HEK293 (cell line): ENCODE measurements at regions not wholly inside any gene's neighbourhood (a gene's known extent, or its start where the extent isn't known, plus 50 kb on each side); places are given as distances from the start of the nearest gene placed in this dataset.

ENCODE experiments used
- CTCF ChIA-PET: fragments of 350-600 bp; formaldehyde crosslinking; extraction: SDS; loops from one replicate; lab custom pipeline; 2021; ENCODE audit warnings: antibody characterized with exemption; lab: Yijun Ruan, JAX
- POLR2A ChIA-PET: fragments of 300-600 bp; formaldehyde crosslinking; extraction: SDS; loops from one replicate; lab custom pipeline; 2020; ENCODE audit warnings: antibody characterized with exemption, inconsistent platforms; lab: Yijun Ruan, JAX
- H3K27ac ChIP-seq: fragments of 200-500 bp; sonication (Bioruptor generic); 2 replicates; pipeline ENCODE4 v1.5.1; 2014; ENCODE audit warnings: low read depth, low read length, control low read depth, inconsistent platforms; ENCODE audit errors: extremely low read depth
- H3K36me3 ChIP-seq, 2 experiments: fragments of 200-500 bp in 1 of 2; sonication (Bioruptor generic) in 1 of 2; 1 replicate in 1 of 2; 2 replicates in 1 of 2; pipeline ENCODE4 v1.5.1; 2014 to 2017; ENCODE audit warnings: inconsistent platforms in 2 of 2, low read length in 2 of 2; ENCODE audit not compliant: control insufficient read depth in 2 of 2, insufficient read depth in 1 of 2
- H3K4me1 ChIP-seq: fragments of 200-500 bp; sonication (Bioruptor generic); 2 replicates; pipeline ENCODE4 v1.5.1; 2014; ENCODE audit warnings: mild to moderate bottlenecking, low read length, inconsistent platforms; ENCODE audit not compliant: control insufficient read depth, insufficient read depth
- H3K4me3 ChIP-seq: 2 replicates; pipeline ENCODE4 v1.5.1; 2011; ENCODE audit warnings: low read depth, mild to moderate bottlenecking, control low read depth, low read length, moderate library complexity
- H3K9me3 ChIP-seq: fragments of 200-500 bp; sonication (Bioruptor generic); 2 replicates; pipeline ENCODE4 v1.5.1; 2014; ENCODE audit warnings: low read depth, low read length, inconsistent platforms; ENCODE audit not compliant: control insufficient read depth, insufficient read depth
- GLI4 ChIP-seq: fragments of 450-650 bp; formaldehyde crosslinking; IDR thresholded peaks from 2 replicates; pipeline ENCODE4 v1.5.1; 2016; ENCODE audit warnings: missing biosample characterization, missing genetic modification characterization
- IKZF3 ChIP-seq: fragments of 450-650 bp; IDR thresholded peaks from 2 replicates; pipeline ENCODE4 v1.5.0; 2018; ENCODE audit warnings: missing biosample characterization, mild to moderate bottlenecking, missing genetic modification characterization, moderate library complexity
- KLF10 ChIP-seq: fragments of 450-650 bp; IDR thresholded peaks from 2 replicates; pipeline ENCODE4 v1.5.1; 2018; ENCODE audit warnings: missing biosample characterization, mild to moderate bottlenecking, missing genetic modification characterization
- OSR2 ChIP-seq: fragments of 450-650 bp; formaldehyde crosslinking; IDR thresholded peaks from 2 replicates; pipeline ENCODE4 v1.5.1; 2016; ENCODE audit warnings: missing biosample characterization, missing genetic modification characterization
- PRDM10 ChIP-seq: fragments of 450-650 bp; formaldehyde crosslinking; IDR thresholded peaks from 2 replicates; pipeline ENCODE4 v1.5.1; 2016; ENCODE audit warnings: missing biosample characterization, missing genetic modification characterization
- PRDM4 ChIP-seq: fragments of 450-650 bp; formaldehyde crosslinking; IDR thresholded peaks from 2 replicates; pipeline ENCODE4 v1.5.1; 2017; ENCODE audit warnings: missing biosample characterization, missing genetic modification characterization
- SP7 ChIP-seq: fragments of 450-650 bp; formaldehyde crosslinking; IDR thresholded peaks from 2 replicates; pipeline ENCODE4 v1.5.1; 2016; ENCODE audit warnings: missing biosample characterization, missing genetic modification characterization
- ZFP37 ChIP-seq: fragments of 450-650 bp; formaldehyde crosslinking; IDR thresholded peaks from 2 replicates; pipeline ENCODE4 v1.5.1; 2016; ENCODE audit warnings: missing biosample characterization, missing genetic modification characterization
- ZNF132 ChIP-seq: fragments of 450-650 bp; formaldehyde crosslinking; IDR thresholded peaks from 2 replicates; pipeline ENCODE4 v1.5.1; 2017; ENCODE audit warnings: missing biosample characterization, missing genetic modification characterization, borderline replicate concordance
- ZNF140 ChIP-seq: fragments of 450-650 bp; formaldehyde crosslinking; IDR thresholded peaks from 2 replicates; pipeline ENCODE4 v1.5.1; 2016; ENCODE audit warnings: missing biosample characterization, missing genetic modification characterization
- ZNF155 ChIP-seq: fragments of 450-650 bp; formaldehyde crosslinking; IDR thresholded peaks from 2 replicates; pipeline ENCODE4 v1.5.1; 2016; ENCODE audit warnings: missing biosample characterization, missing genetic modification characterization
- ZNF16 ChIP-seq: fragments of 450-650 bp; formaldehyde crosslinking; IDR thresholded peaks from 2 replicates; pipeline ENCODE4 v1.5.1; 2016; ENCODE audit warnings: low read depth, missing biosample characterization, missing genetic modification characterization
- ZNF202 ChIP-seq: fragments of 450-650 bp; formaldehyde crosslinking; IDR thresholded peaks from 2 replicates; pipeline ENCODE4 v1.5.1; 2016; ENCODE audit warnings: missing biosample characterization, missing genetic modification characterization, borderline replicate concordance
- ZNF211 ChIP-seq: fragments of 450-650 bp; formaldehyde crosslinking; IDR thresholded peaks from 2 replicates; pipeline ENCODE4 v1.5.1; 2016; ENCODE audit warnings: low read depth, missing biosample characterization, missing genetic modification characterization
- ZNF426 ChIP-seq: fragments of 450-650 bp; formaldehyde crosslinking; IDR thresholded peaks from 2 replicates; pipeline ENCODE4 v1.5.1; 2017; ENCODE audit warnings: missing biosample characterization, missing genetic modification characterization, mild to moderate bottlenecking, inconsistent platforms, moderate library complexity
- ZNF473 ChIP-seq: fragments of 450-650 bp; formaldehyde crosslinking; IDR thresholded peaks from 2 replicates; pipeline ENCODE4 v1.5.1; 2017; ENCODE audit warnings: missing biosample characterization, missing genetic modification characterization
- ZNF596 ChIP-seq: fragments of 450-650 bp; IDR thresholded peaks from 2 replicates; pipeline ENCODE4 v1.5.0; 2018; ENCODE audit warnings: missing biosample characterization, mild to moderate bottlenecking, missing genetic modification characterization, moderate library complexity
- ZNF610 ChIP-seq: fragments of 450-650 bp; formaldehyde crosslinking; IDR thresholded peaks from 2 replicates; pipeline ENCODE4 v1.5.1; 2016; ENCODE audit warnings: missing biosample characterization, missing genetic modification characterization, borderline replicate concordance
- ZNF621 ChIP-seq: fragments of 450-650 bp; formaldehyde crosslinking; IDR thresholded peaks from 2 replicates; pipeline ENCODE4 v1.5.1; 2017; ENCODE audit warnings: missing biosample characterization, missing genetic modification characterization
- ZNF76 ChIP-seq: fragments of 450-650 bp; formaldehyde crosslinking; IDR thresholded peaks from 2 replicates; pipeline ENCODE4; 2016; ENCODE audit warnings: low read depth, missing biosample characterization, missing genetic modification characterization, borderline replicate concordance
- ZNF785 ChIP-seq: fragments of 450-650 bp; formaldehyde crosslinking; IDR thresholded peaks from 2 replicates; pipeline ENCODE4 v1.5.1; 2016; ENCODE audit warnings: missing biosample characterization, missing genetic modification characterization
- ZXDB ChIP-seq: fragments of 450-650 bp; formaldehyde crosslinking; IDR thresholded peaks from 2 replicates; pipeline ENCODE4 v1.5.1; 2016; ENCODE audit warnings: missing biosample characterization, missing genetic modification characterization

GRCh38 chr18:6624661-6625311, 104.7 kb upstream of the ARHGAP28 start:
- CTCF ChIA-PET: interaction anchor here (1.0 kb wide), 1 partner anchor 15 kb away, joined by 4 read pairs; no protein-coding TSS in a partner anchor
- no peaks in the 10 kb centered on the region for H3K36me3 ChIP-seq
- TF ChIP-seq KLF10 (tag by site-specific recombination): no peak
- no peak for TF ChIP-seq ZXDB
- TF ChIP-seq ZNF140: no peak
- TF ChIP-seq OSR2 (tag by site-specific recombination): no peak
- TF ChIP-seq ZNF202 (tag by site-specific recombination): no peak
- TF ChIP-seq ZNF610 (tag by site-specific recombination): no peak
- TF ChIP-seq ZNF621 (tag by site-specific recombination): no peak
- TF ChIP-seq PRDM4 (tag by site-specific recombination): no peak
- TF ChIP-seq ZNF155 (tag by site-specific recombination): no peak
- TF ChIP-seq ZFP37 (tag by site-specific recombination): no peak
- no peak for TF ChIP-seq GLI4 (tag by site-specific recombination)
- no peak for TF ChIP-seq ZNF132
- TF ChIP-seq ZNF596 (tag by site-specific recombination): no peak
- TF ChIP-seq, all 188 proteins: peak for 0
- no peaks in the 10 kb centered on the region for H3K9me3 ChIP-seq
- H3K4me3 ChIP-seq: no peak overlapping the region
- POLR2A ChIA-PET: interaction anchor here (0.6 kb wide), 1 partner anchor 339 kb away, joined by 6 read pairs; no protein-coding TSS in a partner anchor
- no peak overlapping the region for H3K27ac ChIP-seq
- 0 out of 2 replicates have a peak, but pooled peaks cover 6% of the 10 kb centered on the region for H3K4me1 ChIP-seq

DNA sequence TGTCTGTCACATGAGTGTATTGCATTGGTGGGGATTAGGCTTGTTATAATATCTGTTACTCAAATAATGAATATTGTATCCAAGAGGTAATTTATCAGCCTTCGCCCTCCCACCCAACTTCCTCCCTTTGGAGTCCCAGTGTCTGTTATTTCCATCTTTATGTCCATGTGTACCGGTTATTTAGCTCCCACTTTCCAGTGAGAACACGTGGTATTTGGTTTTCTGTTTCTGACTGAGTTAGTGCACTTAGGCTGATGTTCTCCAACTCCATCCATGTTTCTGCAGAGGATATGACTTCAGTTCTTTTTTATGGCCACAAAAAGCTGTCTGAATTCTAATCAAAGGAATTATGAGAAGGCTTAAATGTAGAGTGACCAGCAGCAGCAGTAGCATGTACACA, 104.0 kb upstream of the ARHGAP28 start:
- Histone ChIP-seq H3K4me1 (0 out of 2 replicates have a peak, but pooled peaks cover 6% of the 10 kb centered on the region), H3K9me3 (no peaks in the 10 kb centered on the region), H3K36me3 (no peaks in the 10 kb centered on the region), H3K4me3 (no peak overlapping the region), H3K27ac (no peak overlapping the region)
- ChIA-PET POLR2A (no interaction called here), CTCF (interaction anchor here (0.5 kb wide), 1 partner anchor 21 kb away, joined by 3 read pairs; no protein-coding TSS in a partner anchor)
- TF ChIP-seq ZNF211 (tag by site-specific recombination): no peak
- TF ChIP-seq ZNF473: no peak
- TF ChIP-seq IKZF3 (tag by site-specific recombination): no peak
- no peak for TF ChIP-seq PRDM10
- no peak for TF ChIP-seq ZNF16 (tag by site-specific recombination)
- TF ChIP-seq ZNF785: no peak
- TF ChIP-seq ZNF426 (tag by site-specific recombination): no peak
- no peak for TF ChIP-seq ZNF76 (tag by site-specific recombination)
- TF ChIP-seq SP7 (tag by site-specific recombination): no peak
